ENCODE measurements at regions not wholly inside any gene's neighbourhood (a gene's known extent, or its start where the extent isn't known, plus 50 kb on each side); places are given as distances from the start of the nearest gene placed in this dataset.

GRCh38 chr15:47358876-47359275 lies 358.4 kb upstream of the SEMA6D start:
- Histone ChIP-seq H3K27me3 (ENCODE audit: control insufficient read depth, insufficient read depth, low read length) (no peaks in the 10 kb centered on the region), H3K9me3 (ENCODE audit: control insufficient read depth, insufficient read depth, low read length) (no peaks in the 10 kb centered on the region), H3K4me1 (ENCODE audit: control insufficient read depth, insufficient read depth, low read length) (no peaks in the 10 kb centered on the region), H3K9ac (ENCODE audit: low read depth, low read length) (no peak overlapping the region), H3K4me3 (ENCODE audit: low read depth, low read length) (no peak overlapping the region), H3K36me3 (ENCODE audit: control insufficient read depth, insufficient read depth, low read length) (no peaks in the 10 kb centered on the region), H3K27ac (ENCODE audit: low read depth, low read length) (no peak overlapping the region)

GRCh38 chr15:47360305-47360704 lies 357.0 kb upstream of the SEMA6D start:
- no peaks in the 10 kb centered on the region for H3K9me3 ChIP-seq (ENCODE audit: control insufficient read depth, insufficient read depth, low read length)
- H3K36me3 ChIP-seq (ENCODE audit: control insufficient read depth, insufficient read depth, low read length) = no peaks in the 10 kb centered on the region
- H3K27ac ChIP-seq (ENCODE audit: low read depth, low read length) = no peak overlapping the region
- H3K9ac ChIP-seq (ENCODE audit: low read depth, low read length) = no peak overlapping the region
- H3K4me3 ChIP-seq (ENCODE audit: low read depth, low read length) = no peak overlapping the region
- H3K27me3 ChIP-seq (ENCODE audit: control insufficient read depth, insufficient read depth, low read length) = no peaks in the 10 kb centered on the region
- H3K4me1 ChIP-seq (ENCODE audit: control insufficient read depth, insufficient read depth, low read length) = peaks cover 4% of the 10 kb centered on the region; the same call in 1 of the 2 replicates

- Histone ChIP-seq H3K9ac (ENCODE audit: low read depth, low read length) (no peak overlapping the region), H3K4me3 (ENCODE audit: low read depth, low read length) (no peak overlapping the region), H3K27ac (ENCODE audit: low read depth, low read length) (no peak overlapping the region), H3K27me3 (ENCODE audit: control insufficient read depth, insufficient read depth, low read length) (no peaks in the 10 kb centered on the region), H3K36me3 (ENCODE audit: control insufficient read depth, insufficient read depth, low read length) (no peaks in the 10 kb centered on the region), H3K9me3 (ENCODE audit: control insufficient read depth, insufficient read depth, low read length) (no peaks in the 10 kb centered on the region), H3K4me1 (ENCODE audit: control insufficient read depth, insufficient read depth, low read length) (peaks cover 4% of the 10 kb centered on the region; the same call in 1 of the 2 replicates)
Measured at GRCh38 chr15:47362118-47362905, 355.0 kb upstream of the SEMA6D start.

- H3K36me3 ChIP-seq (ENCODE audit: control insufficient read depth, insufficient read depth, low read length) = no peaks in the 10 kb centered on the region
- no peak overlapping the region for H3K9ac ChIP-seq (ENCODE audit: low read depth, low read length)
- no peak overlapping the region for H3K4me3 ChIP-seq (ENCODE audit: low read depth, low read length)
Measured at GRCh38 chr15:47363653-47364052, 353.7 kb upstream of the SEMA6D start.

GRCh38 chr15:47364230-47365141 lies 352.8 kb upstream of the SEMA6D start:
- no peak overlapping the region for H3K9ac ChIP-seq (ENCODE audit: low read depth, low read length)
- peaks cover 4% of the 10 kb centered on the region; the same call in 1 of the 2 replicates for H3K4me1 ChIP-seq (ENCODE audit: control insufficient read depth, insufficient read depth, low read length)
- H3K4me3 ChIP-seq (ENCODE audit: low read depth, low read length) = no peak overlapping the region
- no peaks in the 10 kb centered on the region for H3K9me3 ChIP-seq (ENCODE audit: control insufficient read depth, insufficient read depth, low read length)
- H3K27ac ChIP-seq (ENCODE audit: low read depth, low read length) = no peak overlapping the region
- no peaks in the 10 kb centered on the region for H3K27me3 ChIP-seq (ENCODE audit: control insufficient read depth, insufficient read depth, low read length)
- H3K36me3 ChIP-seq (ENCODE audit: control insufficient read depth, insufficient read depth, low read length) = no peaks in the 10 kb centered on the region

More at GRCh38 chr15:47363653-47364052, 353.7 kb upstream of the SEMA6D start:
- Histone ChIP-seq H3K27ac (ENCODE audit: low read depth, low read length) (no peak overlapping the region), H3K27me3 (ENCODE audit: control insufficient read depth, insufficient read depth, low read length) (no peaks in the 10 kb centered on the region), H3K4me1 (ENCODE audit: control insufficient read depth, insufficient read depth, low read length) (peaks cover 4% of the 10 kb centered on the region; the same call in 1 of the 2 replicates), H3K9me3 (ENCODE audit: control insufficient read depth, insufficient read depth, low read length) (no peaks in the 10 kb centered on the region)

- H3K36me3 ChIP-seq (ENCODE audit: control insufficient read depth, insufficient read depth, low read length) = no peaks in the 10 kb centered on the region
- H3K4me3 ChIP-seq (ENCODE audit: low read depth, low read length) = no peak overlapping the region
- H3K9me3 ChIP-seq (ENCODE audit: control insufficient read depth, insufficient read depth, low read length) = no peaks in the 10 kb centered on the region
- peaks cover 4% of the 10 kb centered on the region; the same call in 1 of the 2 replicates for H3K4me1 ChIP-seq (ENCODE audit: control insufficient read depth, insufficient read depth, low read length)
- H3K27me3 ChIP-seq (ENCODE audit: control insufficient read depth, insufficient read depth, low read length) = no peaks in the 10 kb centered on the region
- H3K27ac ChIP-seq (ENCODE audit: low read depth, low read length) = no peak overlapping the region
- no peak overlapping the region for H3K9ac ChIP-seq (ENCODE audit: low read depth, low read length)
Measured at GRCh38 chr15:47366884-47367283, 350.4 kb upstream of the SEMA6D start.

- H3K9me3 ChIP-seq (ENCODE audit: control insufficient read depth, insufficient read depth, low read length) = no peaks in the 10 kb centered on the region
- no peak overlapping the region for H3K4me3 ChIP-seq (ENCODE audit: low read depth, low read length)
- H3K36me3 ChIP-seq (ENCODE audit: control insufficient read depth, insufficient read depth, low read length) = no peaks in the 10 kb centered on the region
- H3K27ac ChIP-seq (ENCODE audit: low read depth, low read length) = no peak overlapping the region
- no peaks in the 10 kb centered on the region for H3K27me3 ChIP-seq (ENCODE audit: control insufficient read depth, insufficient read depth, low read length)
- H3K4me1 ChIP-seq (ENCODE audit: control insufficient read depth, insufficient read depth, low read length) = peaks cover 4% of the 10 kb centered on the region; the same call in 1 of the 2 replicates
- no peak overlapping the region for H3K9ac ChIP-seq (ENCODE audit: low read depth, low read length)
Measured at GRCh38 chr15:47367726-47368390, 349.4 kb upstream of the SEMA6D start.

- no peak overlapping the region for H3K9ac ChIP-seq (ENCODE audit: low read depth, low read length)
- H3K27me3 ChIP-seq (ENCODE audit: control insufficient read depth, insufficient read depth, low read length) = no peaks in the 10 kb centered on the region
- no peak overlapping the region for H3K27ac ChIP-seq (ENCODE audit: low read depth, low read length)
- H3K9me3 ChIP-seq (ENCODE audit: control insufficient read depth, insufficient read depth, low read length) = no peaks in the 10 kb centered on the region
- no peaks in the 10 kb centered on the region for H3K36me3 ChIP-seq (ENCODE audit: control insufficient read depth, insufficient read depth, low read length)
- H3K4me3 ChIP-seq (ENCODE audit: low read depth, low read length) = no peak overlapping the region
- H3K4me1 ChIP-seq (ENCODE audit: control insufficient read depth, insufficient read depth, low read length) = no peaks in the 10 kb centered on the region
Measured at GRCh38 chr15:47371939-47372338, 345.4 kb upstream of the SEMA6D start.

GRCh38 chr15:47374222-47374621 lies 343.1 kb upstream of the SEMA6D start:
- H3K27ac ChIP-seq (ENCODE audit: low read depth, low read length) = no peak overlapping the region
- H3K27me3 ChIP-seq (ENCODE audit: control insufficient read depth, insufficient read depth, low read length) = no peaks in the 10 kb centered on the region
- no peak overlapping the region for H3K9ac ChIP-seq (ENCODE audit: low read depth, low read length)
- no peaks in the 10 kb centered on the region for H3K36me3 ChIP-seq (ENCODE audit: control insufficient read depth, insufficient read depth, low read length)
- H3K4me1 ChIP-seq (ENCODE audit: control insufficient read depth, insufficient read depth, low read length) = no peaks in the 10 kb centered on the region
- H3K9me3 ChIP-seq (ENCODE audit: control insufficient read depth, insufficient read depth, low read length) = no peaks in the 10 kb centered on the region
- H3K4me3 ChIP-seq (ENCODE audit: low read depth, low read length) = no peak overlapping the region

GRCh38 chr15:47376190-47376589 lies 341.1 kb upstream of the SEMA6D start:
- H3K4me1 ChIP-seq (ENCODE audit: control insufficient read depth, insufficient read depth, low read length) = no peaks in the 10 kb centered on the region
- no peak overlapping the region for H3K4me3 ChIP-seq (ENCODE audit: low read depth, low read length)
- no peaks in the 10 kb centered on the region for H3K9me3 ChIP-seq (ENCODE audit: control insufficient read depth, insufficient read depth, low read length)
- H3K27me3 ChIP-seq (ENCODE audit: control insufficient read depth, insufficient read depth, low read length) = no peaks in the 10 kb centered on the region
- no peaks in the 10 kb centered on the region for H3K36me3 ChIP-seq (ENCODE audit: control insufficient read depth, insufficient read depth, low read length)
- H3K27ac ChIP-seq (ENCODE audit: low read depth, low read length) = no peak overlapping the region
- no peak overlapping the region for H3K9ac ChIP-seq (ENCODE audit: low read depth, low read length)
